Prostate gland (tissue), 2 donors: ENCODE measurements at regions not wholly inside any gene's neighbourhood (a gene's known extent, or its start where the extent isn't known, plus 50 kb on each side); places are given as distances from the start of the nearest gene placed in this dataset.

ENCODE experiments used
- DNase-seq: peaks from one replicate; pipeline ENCODE4 v3.0.0-alpha.2; 2019; ENCODE audit warnings: low spot score
- H3K27ac ChIP-seq, 2 donors: fragments of 200-600 bp; sonication (generic); 2 replicates each; pipeline ENCODE4 v1.5.1; 2017 to 2019
- H3K27me3 ChIP-seq: fragments of 200-600 bp; sonication (generic); replicated peaks from 2 replicates; pipeline ENCODE4 v1.5.1; 2019; ENCODE audit not compliant: insufficient read depth
- H3K36me3 ChIP-seq, 2 donors: fragments of 200-600 bp; sonication (generic); 1 replicate in 1 of 2; 2 replicates in 1 of 2; pipeline versions ENCODE4 v1.5.1 to v1.8.1; 2017 to 2019
- H3K4me1 ChIP-seq: fragments of 200-600 bp; sonication (generic); replicated peaks from 2 replicates; pipeline ENCODE4 v1.5.1; 2019
- H3K4me3 ChIP-seq, 2 donors: fragments of 200-600 bp; sonication (generic); 2 replicates each; pipeline ENCODE4 v1.5.1; 2017 to 2019
- H3K9me3 ChIP-seq: fragments of 200-600 bp; sonication (generic); 2 replicates; pipeline ENCODE4 v1.5.1; 2017
- CTCF ChIP-seq, 4 experiments: fragments of 200-600 bp in 2 of 4; fragments of 450-650 bp in 2 of 4; sonication (generic) in 2 of 4; IDR thresholded peaks; 1 replicate in 3 of 4; 2 replicates in 1 of 4; pipeline ENCODE4 v1.5.1; 2016 to 2019; ENCODE audit warnings: antibody characterized with exemption in 4 of 4, mild to moderate bottlenecking in 2 of 4, moderate library complexity in 2 of 4
- POLR2A ChIP-seq: fragments of 450-650 bp; IDR thresholded peaks from one replicate; pipeline ENCODE4 v1.6.1; 2016; ENCODE audit warnings: antibody characterized with exemption, mild to moderate bottlenecking
- POLR2AphosphoS5 ChIP-seq: sonication (generic); formaldehyde crosslinking; IDR thresholded peaks from one replicate; pipeline ENCODE4 v1.6.1; 2017; ENCODE audit warnings: antibody characterized with exemption
- WGBS: methylation state at CpG from one replicate; pipeline ENCODE4 v1.1.5; 2018; 5-methylcytosine and 5-hydroxymethylcytosine counted together
- intact Hi-C: fragments of 100-400 bp; cut with DNase I; formaldehyde crosslinking; loops from one replicate; pipeline ENCODE4 v1.14.2; 2022

- Histone ChIP-seq H3K36me3 (no peaks in the 10 kb centered on the region), H3K9me3 (no peaks in the 10 kb centered on the region), H3K27me3 (no peaks in the 10 kb centered on the region), H3K4me1 (no peaks in the 10 kb centered on the region), H3K27ac (no peak overlapping the region), H3K4me3 (no peak overlapping the region)
- intact Hi-C loops, result no loop called here
- TF ChIP-seq POLR2AphosphoS5, result no peak
- TF ChIP-seq CTCF (IDR thresholded peaks at IDR 0.05), result no peak
- no peak for TF ChIP-seq POLR2A
- no peak for DNase-seq
- 54% methylated on average over 5 of the region's 5 CpGs for WGBS
These were observed 58.1 kb upstream of the COX10 start for GRCh38 chr17:14011036-14011692.

GRCh38 chr17:14011740-14012405 lies 57.4 kb upstream of the COX10 start:
- intact Hi-C loops, result no loop called here
- no peak overlapping the region for H3K4me3 ChIP-seq
- no peaks in the 10 kb centered on the region for H3K27me3 ChIP-seq
- no peaks in the 10 kb centered on the region for H3K36me3 ChIP-seq
- H3K27ac ChIP-seq, result no peak overlapping the region
- peak; percentile 31 for DNase-seq
- H3K4me1 ChIP-seq, result no peaks in the 10 kb centered on the region
- 29% methylated on average over 4 of the region's 4 CpGs for WGBS
- H3K9me3 ChIP-seq, result no peaks in the 10 kb centered on the region
- TF ChIP-seq POLR2AphosphoS5 (peak; percentile 17), POLR2A (no peak), CTCF (IDR thresholded peaks at IDR 0.05) (no peak)

- WGBS, result 69% methylated on average over 7 of the region's 7 CpGs
- no peak for TF ChIP-seq POLR2AphosphoS5
- no peak overlapping the region for H3K27ac ChIP-seq
- intact Hi-C loops, result no loop called here
- no peak for DNase-seq
- H3K9me3 ChIP-seq, result no peaks in the 10 kb centered on the region
- no peaks in the 10 kb centered on the region for H3K4me1 ChIP-seq
- H3K4me3 ChIP-seq, result no peak overlapping the region
- no peaks in the 10 kb centered on the region for H3K36me3 ChIP-seq
- H3K27me3 ChIP-seq, result no peaks in the 10 kb centered on the region
These were observed 54.6 kb upstream of the COX10 start for GRCh38 chr17:14014657-14015056.

GRCh38 chr17:14015271-14015670 lies 54.0 kb upstream of the COX10 start:
- WGBS, result 82% methylated on average over 14 of the region's 14 CpGs

GRCh38 chr17:14016858-14017257 lies 52.4 kb upstream of the COX10 start:
- WGBS, result 90% methylated on average over 3 of the region's 3 CpGs
- TF ChIP-seq POLR2AphosphoS5, result no peak
- no peak for TF ChIP-seq POLR2A
- TF ChIP-seq CTCF (IDR thresholded peaks at IDR 0.05), result no peak
- H3K9me3 ChIP-seq, result no peaks in the 10 kb centered on the region
- H3K36me3 ChIP-seq, result no peaks in the 10 kb centered on the region
- no peak overlapping the region for H3K4me3 ChIP-seq
- no peaks in the 10 kb centered on the region for H3K27me3 ChIP-seq
- no peak for DNase-seq
- H3K4me1 ChIP-seq, result no peaks in the 10 kb centered on the region
- no peak overlapping the region for H3K27ac ChIP-seq
- intact Hi-C loops, result no loop called here

More at GRCh38 chr17:14015271-14015670, 54.0 kb upstream of the COX10 start:
- no peak overlapping the region for H3K27ac ChIP-seq
- TF ChIP-seq CTCF (IDR thresholded peaks at IDR 0.05), result no peak
- no peak for TF ChIP-seq POLR2A
- TF ChIP-seq POLR2AphosphoS5, result no peak
- no peaks in the 10 kb centered on the region for H3K27me3 ChIP-seq
- no peak overlapping the region for H3K4me3 ChIP-seq
- no peak for DNase-seq
- no peaks in the 10 kb centered on the region for H3K36me3 ChIP-seq
- H3K9me3 ChIP-seq, result no peaks in the 10 kb centered on the region
- no peaks in the 10 kb centered on the region for H3K4me1 ChIP-seq
- intact Hi-C loops, result no loop called here
